ENCODE measurements at regions not wholly inside any gene's neighbourhood (a gene's known extent, or its start where the extent isn't known, plus 50 kb on each side); places are given as distances from the start of the nearest gene placed in this dataset.

- Mint-ChIP-seq H3K9me3 (peaks cover 5% of the 10 kb centered on the region), H3K4me1 (no peaks in the 10 kb centered on the region), H3K27me3 (no peaks in the 10 kb centered on the region), H3K4me3 (no peak overlapping the region), H3K36me3 (no peaks in the 10 kb centered on the region), H3K27ac (no peak overlapping the region)
- ATAC-seq: no peak
These were observed 326.8 kb downstream of the TRIML1 start for GRCh38 chr4:188466001-188466400.

- Mint-ChIP-seq H3K4me3 (no peak overlapping the region), H3K9me3 (peaks cover 3% of the 10 kb centered on the region), H3K36me3 (no peaks in the 10 kb centered on the region), H3K27ac (no peak overlapping the region), H3K4me1 (no peaks in the 10 kb centered on the region), H3K27me3 (no peaks in the 10 kb centered on the region)
- ATAC-seq: no peak
These were observed 345.0 kb downstream of the TRIML1 start for GRCh38 chr4:188484256-188484655.

- Mint-ChIP-seq H3K9me3 (peaks cover 7% of the 10 kb centered on the region), H3K36me3 (no peaks in the 10 kb centered on the region), H3K27ac (no peak overlapping the region), H3K4me3 (no peak overlapping the region), H3K4me1 (no peaks in the 10 kb centered on the region), H3K27me3 (no peaks in the 10 kb centered on the region)
- ATAC-seq: no peak
These were observed 346.7 kb downstream of the TRIML1 start for GRCh38 chr4:188485906-188486305.

- ATAC-seq: no peak
- Mint-ChIP-seq H3K27me3 (no peaks in the 10 kb centered on the region), H3K4me1 (no peaks in the 10 kb centered on the region), H3K27ac (no peak overlapping the region), H3K36me3 (no peaks in the 10 kb centered on the region), H3K9me3 (peaks cover 8% of the 10 kb centered on the region), H3K4me3 (no peak overlapping the region)
These were observed 353.6 kb downstream of the TRIML1 start for GRCh38 chr4:188492886-188493285.

- Mint-ChIP-seq H3K27ac (no peak overlapping the region), H3K4me3 (no peak overlapping the region), H3K27me3 (no peaks in the 10 kb centered on the region), H3K4me1 (no peaks in the 10 kb centered on the region), H3K9me3 (peaks cover 10% of the 10 kb centered on the region), H3K36me3 (no peaks in the 10 kb centered on the region)
- no peak for ATAC-seq
These were observed 355.9 kb downstream of the TRIML1 start for GRCh38 chr4:188495169-188495568.

GRCh38 chr4:188511431-188511830, 372.2 kb downstream of the TRIML1 start:
- Mint-ChIP-seq H3K27me3 (no peaks in the 10 kb centered on the region), H3K4me3 (no peak overlapping the region), H3K36me3 (no peaks in the 10 kb centered on the region), H3K9me3 (peaks cover 26% of the 10 kb centered on the region), H3K27ac (no peak overlapping the region), H3K4me1 (no peaks in the 10 kb centered on the region)
- no peak for ATAC-seq

GRCh38 chr4:188532751-188533150, 393.5 kb downstream of the TRIML1 start:
- no peak overlapping the region for H3K4me3 Mint-ChIP-seq
- H3K27me3 Mint-ChIP-seq: no peaks in the 10 kb centered on the region
- H3K36me3 Mint-ChIP-seq: no peaks in the 10 kb centered on the region
- no peaks in the 10 kb centered on the region for H3K4me1 Mint-ChIP-seq
- ATAC-seq: no peak
- peaks cover 10% of the 10 kb centered on the region for H3K9me3 Mint-ChIP-seq
- no peak overlapping the region for H3K27ac Mint-ChIP-seq

GRCh38 chr4:188534297-188534696, 395.1 kb downstream of the TRIML1 start:
- H3K4me1 Mint-ChIP-seq: no peaks in the 10 kb centered on the region
- ATAC-seq: no peak
- no peaks in the 10 kb centered on the region for H3K36me3 Mint-ChIP-seq
- H3K4me3 Mint-ChIP-seq: no peak overlapping the region
- H3K27ac Mint-ChIP-seq: no peak overlapping the region
- H3K9me3 Mint-ChIP-seq: peaks cover 18% of the 10 kb centered on the region
- no peaks in the 10 kb centered on the region for H3K27me3 Mint-ChIP-seq

GRCh38 chr4:188534917-188535316, 395.7 kb downstream of the TRIML1 start:
- Mint-ChIP-seq H3K4me1 (no peaks in the 10 kb centered on the region), H3K4me3 (no peak overlapping the region), H3K36me3 (no peaks in the 10 kb centered on the region), H3K27me3 (no peaks in the 10 kb centered on the region), H3K9me3 (peaks cover 20% of the 10 kb centered on the region), H3K27ac (no peak overlapping the region)
- no peak for ATAC-seq

GRCh38 chr4:188536826-188537225, 397.6 kb downstream of the TRIML1 start:
- no peaks in the 10 kb centered on the region for H3K36me3 Mint-ChIP-seq
- peaks cover 20% of the 10 kb centered on the region for H3K9me3 Mint-ChIP-seq

GRCh38 chr4:188550296-188550695, 411.1 kb downstream of the TRIML1 start:
- H3K27ac Mint-ChIP-seq: no peak overlapping the region
- H3K9me3 Mint-ChIP-seq: peaks cover 4% of the 10 kb centered on the region
- no peaks in the 10 kb centered on the region for H3K27me3 Mint-ChIP-seq
- no peak overlapping the region for H3K4me3 Mint-ChIP-seq
- no peaks in the 10 kb centered on the region for H3K36me3 Mint-ChIP-seq
- H3K4me1 Mint-ChIP-seq: no peaks in the 10 kb centered on the region
- ATAC-seq: no peak

More at GRCh38 chr4:188536826-188537225, 397.6 kb downstream of the TRIML1 start:
- no peak overlapping the region for H3K4me3 Mint-ChIP-seq
- no peak for ATAC-seq
- H3K4me1 Mint-ChIP-seq: no peaks in the 10 kb centered on the region
- no peaks in the 10 kb centered on the region for H3K27me3 Mint-ChIP-seq
- H3K27ac Mint-ChIP-seq: no peak overlapping the region

- no peak for ATAC-seq
- Mint-ChIP-seq H3K27me3 (no peaks in the 10 kb centered on the region), H3K27ac (no peak overlapping the region), H3K9me3 (peaks cover 6% of the 10 kb centered on the region), H3K4me3 (no peak overlapping the region), H3K4me1 (no peaks in the 10 kb centered on the region), H3K36me3 (no peaks in the 10 kb centered on the region)
These were observed 411.9 kb downstream of the TRIML1 start for GRCh38 chr4:188551156-188551555.

- Mint-ChIP-seq H3K4me1 (no peaks in the 10 kb centered on the region), H3K9me3 (peaks cover 6% of the 10 kb centered on the region), H3K27me3 (no peaks in the 10 kb centered on the region), H3K36me3 (no peaks in the 10 kb centered on the region), H3K4me3 (no peak overlapping the region), H3K27ac (no peak overlapping the region)
- ATAC-seq: no peak
These were observed 413.6 kb downstream of the TRIML1 start for GRCh38 chr4:188552741-188553275.

GRCh38 chr4:188554413-188554812, 415.2 kb downstream of the TRIML1 start:
- Mint-ChIP-seq H3K36me3 (no peaks in the 10 kb centered on the region), H3K27ac (no peak overlapping the region), H3K27me3 (no peaks in the 10 kb centered on the region), H3K4me1 (no peaks in the 10 kb centered on the region), H3K4me3 (no peak overlapping the region), H3K9me3 (peaks cover 6% of the 10 kb centered on the region)
- ATAC-seq: no peak

- Mint-ChIP-seq H3K9me3 (peaks cover 6% of the 10 kb centered on the region), H3K27me3 (no peaks in the 10 kb centered on the region), H3K36me3 (no peaks in the 10 kb centered on the region), H3K27ac (no peak overlapping the region), H3K4me1 (no peaks in the 10 kb centered on the region), H3K4me3 (no peak overlapping the region)
- ATAC-seq: no peak
These were observed 433.9 kb downstream of the TRIML1 start for GRCh38 chr4:188573104-188573503.

- Mint-ChIP-seq H3K27me3 (no peaks in the 10 kb centered on the region), H3K4me3 (no peak overlapping the region), H3K9me3 (no peaks in the 10 kb centered on the region), H3K36me3 (no peaks in the 10 kb centered on the region), H3K4me1 (no peaks in the 10 kb centered on the region), H3K27ac (no peak overlapping the region)
- no peak for ATAC-seq
These were observed 439.4 kb downstream of the TRIML1 start for GRCh38 chr4:188578657-188579056.

GRCh38 chr4:188596021-188596420, 456.8 kb downstream of the TRIML1 start:
- H3K9me3 Mint-ChIP-seq: peaks cover 3% of the 10 kb centered on the region
- H3K4me3 Mint-ChIP-seq: no peak overlapping the region
- ATAC-seq: no peak

More at GRCh38 chr4:188596021-188596420, 456.8 kb downstream of the TRIML1 start:
- Mint-ChIP-seq H3K27ac (no peak overlapping the region), H3K27me3 (no peaks in the 10 kb centered on the region), H3K36me3 (no peaks in the 10 kb centered on the region), H3K4me1 (no peaks in the 10 kb centered on the region)
